GM18907 (cell line): ENCODE measurements at regions not wholly inside any gene's neighbourhood (a gene's known extent, or its start where the extent isn't known, plus 50 kb on each side); places are given as distances from the start of the nearest gene placed in this dataset.

Source experiments
- ATAC-seq: cut with Tn5 transposase; IDR thresholded peaks from one replicate; pipeline ENCODE4 v1.9.1; 2021; ENCODE audit warnings: mild to moderate bottlenecking, moderate library complexity; ENCODE audit not compliant: unreplicated experiment

- no peak for ATAC-seq
Measured at GRCh38 chr5:171625646-171626045, 160.0 kb upstream of the SMIM23 start.

GRCh38 chr5:171627936-171628632, 157.5 kb upstream of the SMIM23 start:
- ATAC-seq, result no peak

- no peak for ATAC-seq
Measured at GRCh38 chr5:171628633-171628974, 157.0 kb upstream of the SMIM23 start.

GRCh38 chr5:171629221-171629620, 156.4 kb upstream of the SMIM23 start:
- ATAC-seq, result no peak

- ATAC-seq, result no peak
Measured at GRCh38 chr5:171629628-171630349, 155.8 kb upstream of the SMIM23 start.

GRCh38 chr5:171630350-171631065, 155.1 kb upstream of the SMIM23 start:
- ATAC-seq, result no peak

GRCh38 chr5:171632616-171633015, 153.0 kb upstream of the SMIM23 start:
- ATAC-seq, result no peak

- ATAC-seq, result peak; percentile 70
Measured at GRCh38 chr5:171633776-171634470, 151.7 kb upstream of the SMIM23 start.

GRCh38 chr5:171634511-171634910, 151.1 kb upstream of the SMIM23 start:
- no peak for ATAC-seq

GRCh38 chr5:171635028-171635427, 150.6 kb upstream of the SMIM23 start:
- no peak for ATAC-seq

GRCh38 chr5:171635561-171636245, 149.9 kb upstream of the SMIM23 start:
- ATAC-seq, result no peak

- ATAC-seq, result no peak
Measured at GRCh38 chr5:171637811-171638210, 147.8 kb upstream of the SMIM23 start.

- ATAC-seq, result no peak
Measured at GRCh38 chr5:171639205-171639621, 146.4 kb upstream of the SMIM23 start.

- no peak for ATAC-seq
Measured at GRCh38 chr5:171639966-171640365, 145.7 kb upstream of the SMIM23 start.

- ATAC-seq, result no peak
Measured at GRCh38 chr5:171640480-171640879, 145.1 kb upstream of the SMIM23 start.

GRCh38 chr5:171641891-171642290, 143.7 kb upstream of the SMIM23 start:
- no peak for ATAC-seq

GRCh38 chr5:171642894-171643293, 142.7 kb upstream of the SMIM23 start:
- ATAC-seq, result no peak

GRCh38 chr5:171644536-171644935, 141.1 kb upstream of the SMIM23 start:
- no peak for ATAC-seq

GRCh38 chr5:171646102-171647042, 139.2 kb upstream of the SMIM23 start:
- no peak for ATAC-seq
